Astrocyte (in vitro differentiated cells and primary cell): ENCODE measurements at regions not wholly inside any gene's neighbourhood (a gene's known extent, or its start where the extent isn't known, plus 50 kb on each side); places are given as distances from the start of the nearest gene placed in this dataset.

ENCODE experiments used
- EZH2 ChIP-seq: IDR thresholded peaks from 2 replicates; pipeline ENCODE4 v1.6.1; 2012; ENCODE audit warnings: mild to moderate bottlenecking, low read length, inconsistent platforms; ENCODE audit not compliant: insufficient read depth
- TF ChIP-seq, protein P1 (sequence below): IDR thresholded peaks from 2 replicates; pipeline ENCODE4 v1.5.1; 2011; ENCODE audit warnings: low read depth, mild to moderate bottlenecking, inconsistent platforms, low read length, moderate library complexity; ENCODE audit not compliant: insufficient read depth

- no peak for TF ChIP-seq EZH2
- TF ChIP-seq, protein P1, sequence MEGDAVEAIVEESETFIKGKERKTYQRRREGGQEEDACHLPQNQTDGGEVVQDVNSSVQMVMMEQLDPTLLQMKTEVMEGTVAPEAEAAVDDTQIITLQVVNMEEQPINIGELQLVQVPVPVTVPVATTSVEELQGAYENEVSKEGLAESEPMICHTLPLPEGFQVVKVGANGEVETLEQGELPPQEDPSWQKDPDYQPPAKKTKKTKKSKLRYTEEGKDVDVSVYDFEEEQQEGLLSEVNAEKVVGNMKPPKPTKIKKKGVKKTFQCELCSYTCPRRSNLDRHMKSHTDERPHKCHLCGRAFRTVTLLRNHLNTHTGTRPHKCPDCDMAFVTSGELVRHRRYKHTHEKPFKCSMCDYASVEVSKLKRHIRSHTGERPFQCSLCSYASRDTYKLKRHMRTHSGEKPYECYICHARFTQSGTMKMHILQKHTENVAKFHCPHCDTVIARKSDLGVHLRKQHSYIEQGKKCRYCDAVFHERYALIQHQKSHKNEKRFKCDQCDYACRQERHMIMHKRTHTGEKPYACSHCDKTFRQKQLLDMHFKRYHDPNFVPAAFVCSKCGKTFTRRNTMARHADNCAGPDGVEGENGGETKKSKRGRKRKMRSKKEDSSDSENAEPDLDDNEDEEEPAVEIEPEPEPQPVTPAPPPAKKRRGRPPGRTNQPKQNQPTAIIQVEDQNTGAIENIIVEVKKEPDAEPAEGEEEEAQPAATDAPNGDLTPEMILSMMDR, result no peak
These were observed 96.7 kb upstream of the SMIM23 start for GRCh38 chr5:171688696-171689495.
